ENCODE measurements at regions not wholly inside any gene's neighbourhood (a gene's known extent, or its start where the extent isn't known, plus 50 kb on each side); places are given as distances from the start of the nearest gene placed in this dataset.

GRCh38 chr2:195582188-195582587 lies 74.8 kb upstream of the SLC39A10 start:
- TF ChIP-seq, protein P1, sequence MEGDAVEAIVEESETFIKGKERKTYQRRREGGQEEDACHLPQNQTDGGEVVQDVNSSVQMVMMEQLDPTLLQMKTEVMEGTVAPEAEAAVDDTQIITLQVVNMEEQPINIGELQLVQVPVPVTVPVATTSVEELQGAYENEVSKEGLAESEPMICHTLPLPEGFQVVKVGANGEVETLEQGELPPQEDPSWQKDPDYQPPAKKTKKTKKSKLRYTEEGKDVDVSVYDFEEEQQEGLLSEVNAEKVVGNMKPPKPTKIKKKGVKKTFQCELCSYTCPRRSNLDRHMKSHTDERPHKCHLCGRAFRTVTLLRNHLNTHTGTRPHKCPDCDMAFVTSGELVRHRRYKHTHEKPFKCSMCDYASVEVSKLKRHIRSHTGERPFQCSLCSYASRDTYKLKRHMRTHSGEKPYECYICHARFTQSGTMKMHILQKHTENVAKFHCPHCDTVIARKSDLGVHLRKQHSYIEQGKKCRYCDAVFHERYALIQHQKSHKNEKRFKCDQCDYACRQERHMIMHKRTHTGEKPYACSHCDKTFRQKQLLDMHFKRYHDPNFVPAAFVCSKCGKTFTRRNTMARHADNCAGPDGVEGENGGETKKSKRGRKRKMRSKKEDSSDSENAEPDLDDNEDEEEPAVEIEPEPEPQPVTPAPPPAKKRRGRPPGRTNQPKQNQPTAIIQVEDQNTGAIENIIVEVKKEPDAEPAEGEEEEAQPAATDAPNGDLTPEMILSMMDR (conservative IDR thresholded peaks at IDR 0.05; ENCODE audit: low read length) = no peak
- TF ChIP-seq EZH2phosphoT487 (IDR thresholded peaks at IDR 0.05; ENCODE audit: borderline replicate concordance) = no peak
